ENCODE measurements at regions not wholly inside any gene's neighbourhood (a gene's known extent, or its start where the extent isn't known, plus 50 kb on each side); places are given as distances from the start of the nearest gene placed in this dataset.

- TF ChIP-seq GATA2 (IDR thresholded peaks at IDR 0.05; ENCODE audit: low read depth, low read length), result no peak
- TF ChIP-seq GATA3 (IDR thresholded peaks at IDR 0.05; ENCODE audit: low read depth, low read length), result no peak
Observed at GRCh38 chr13:44876782-44877324, 112.4 kb downstream of the NUFIP1 start.

All from SH-SY5Y (cell line).